Neural cell (in vitro differentiated cells): ENCODE measurements at regions not wholly inside any gene's neighbourhood (a gene's known extent, or its start where the extent isn't known, plus 50 kb on each side); places are given as distances from the start of the nearest gene placed in this dataset.

Source experiments
- H2AFZ ChIP-seq: fragments of 200-600, 300-800 bp; sonication (generic), shearing (Covaris generic); 2 replicates; pipeline ENCODE4 v1.6.0; 2014; ENCODE audit warnings: low read depth, mild to moderate bottlenecking, antibody characterized with exemption, low read length, moderate library complexity
- H3F3A ChIP-seq: fragments of 200-600 bp; shearing (Covaris generic); 2 replicates; pipeline ENCODE4 v1.6.1; 2016; ENCODE audit warnings: mild to moderate bottlenecking, moderate library complexity, mixed read lengths, antibody characterized with exemption, low read length; ENCODE audit not compliant: insufficient read depth, poor library complexity, severe bottlenecking
- H3K27ac ChIP-seq: fragments of 200-600, 300-800 bp; sonication (generic), shearing (Covaris generic); 2 replicates; pipeline ENCODE4 v1.5.1; 2014; ENCODE audit warnings: mild to moderate bottlenecking, low read length, moderate library complexity
- H3K27me3 ChIP-seq: fragments of 300-800, 200-600 bp; sonication (generic), shearing (Covaris generic); 2 replicates; pipeline ENCODE4 v1.6.0; 2014; ENCODE audit warnings: mild to moderate bottlenecking, low read depth, low read length, moderate library complexity; ENCODE audit not compliant: insufficient read depth
- H3K36me3 ChIP-seq: fragments of 300-800, 200-600 bp; sonication (generic), shearing (Covaris generic); 2 replicates; pipeline ENCODE4 v1.5.1; 2014; ENCODE audit warnings: mild to moderate bottlenecking, antibody characterized with exemption, low read length, moderate library complexity; ENCODE audit not compliant: insufficient read depth
- H3K4me2 ChIP-seq: fragments of 300-800, 200-600 bp; sonication (generic), shearing (Covaris generic); 2 replicates; pipeline ENCODE4 v1.6.0; 2014; ENCODE audit warnings: mild to moderate bottlenecking, low read length
- H3K4me3 ChIP-seq: fragments of 300-800, 200-600 bp; sonication (generic), shearing (Covaris generic); 2 replicates; pipeline ENCODE4 v1.5.1; 2014; ENCODE audit warnings: mild to moderate bottlenecking, low read length, moderate library complexity
- H3K79me2 ChIP-seq: fragments of 200-600 bp; shearing (Covaris generic); replicated peaks from 2 replicates; pipeline ENCODE4 v1.6.0; 2014; ENCODE audit warnings: mild to moderate bottlenecking, low read length, moderate library complexity; ENCODE audit not compliant: insufficient read depth
- H3K9ac ChIP-seq: fragments of 300-800, 200-600 bp; sonication (generic), shearing (Covaris generic); 2 replicates; pipeline ENCODE4 v1.6.1; 2016; ENCODE audit warnings: mild to moderate bottlenecking, low read length, mixed read lengths
- H3K9me2 ChIP-seq: fragments of 200-600 bp; shearing (Covaris generic); 2 replicates; pipeline ENCODE4 v1.6.1; 2016; ENCODE audit warnings: mild to moderate bottlenecking, low read length, mixed read lengths; ENCODE audit not compliant: insufficient read depth
- H3K9me3 ChIP-seq: fragments of 200-600, 300-800 bp; sonication (generic), shearing (Covaris generic); 2 replicates; pipeline ENCODE4 v1.6.1; 2016; ENCODE audit warnings: mild to moderate bottlenecking, mixed run types, low read length, moderate library complexity, mixed read lengths
- H4K20me1 ChIP-seq: fragments of 200-600 bp; shearing (Covaris generic); 2 replicates; pipeline ENCODE4 v1.6.1; 2016; ENCODE audit warnings: mild to moderate bottlenecking, mixed run types; ENCODE audit not compliant: insufficient read depth
- CTCF ChIP-seq: fragments of 450-650 bp; IDR thresholded peaks from 2 replicates; pipeline ENCODE4 v1.5.1; 2014; ENCODE audit warnings: antibody characterized with exemption, mild to moderate bottlenecking, moderate library complexity; ENCODE audit not compliant: poor library complexity, severe bottlenecking
- EP300 ChIP-seq: fragments of 450-650 bp; conservative IDR thresholded peaks from 2 replicates; pipeline ENCODE4 v1.6.1; 2014; ENCODE audit warnings: antibody characterized with exemption, mild to moderate bottlenecking, moderate library complexity; ENCODE audit not compliant: poor library complexity, severe bottlenecking
- EZH2 ChIP-seq: fragments of 200-600, 300-800 bp; shearing (Covaris generic), sonication (generic); IDR thresholded peaks from 2 replicates; pipeline ENCODE4 v1.6.1; 2014; ENCODE audit warnings: antibody characterized with exemption, low read length, borderline replicate concordance, mild to moderate bottlenecking; ENCODE audit not compliant: insufficient read depth, poor library complexity, severe bottlenecking
- MXI1 ChIP-seq: fragments of 450-650 bp; conservative IDR thresholded peaks from 2 replicates; pipeline ENCODE4 v1.6.1; 2014; ENCODE audit warnings: antibody characterized with exemption, mild to moderate bottlenecking; ENCODE audit not compliant: poor library complexity, severe bottlenecking
- POLR2AphosphoS5 ChIP-seq: IDR thresholded peaks from 2 replicates; pipeline ENCODE4 v1.6.1; 2012
- RAD21 ChIP-seq: fragments of 450-650 bp; conservative IDR thresholded peaks from 2 replicates; pipeline ENCODE4 v1.6.1; 2014; ENCODE audit warnings: antibody characterized with exemption, mild to moderate bottlenecking, moderate library complexity
- REST ChIP-seq: IDR thresholded peaks from 2 replicates; pipeline ENCODE4 v1.6.1; 2012; ENCODE audit warnings: borderline replicate concordance
- SMC3 ChIP-seq: fragments of 450-650 bp; conservative IDR thresholded peaks from 2 replicates; pipeline ENCODE4 v1.6.1; 2014; ENCODE audit warnings: antibody characterized with exemption, mild to moderate bottlenecking, moderate library complexity; ENCODE audit not compliant: poor library complexity
- TAF1 ChIP-seq: IDR thresholded peaks from 2 replicates; pipeline ENCODE4 v1.6.1; 2012; ENCODE audit warnings: low read depth

DNA sequence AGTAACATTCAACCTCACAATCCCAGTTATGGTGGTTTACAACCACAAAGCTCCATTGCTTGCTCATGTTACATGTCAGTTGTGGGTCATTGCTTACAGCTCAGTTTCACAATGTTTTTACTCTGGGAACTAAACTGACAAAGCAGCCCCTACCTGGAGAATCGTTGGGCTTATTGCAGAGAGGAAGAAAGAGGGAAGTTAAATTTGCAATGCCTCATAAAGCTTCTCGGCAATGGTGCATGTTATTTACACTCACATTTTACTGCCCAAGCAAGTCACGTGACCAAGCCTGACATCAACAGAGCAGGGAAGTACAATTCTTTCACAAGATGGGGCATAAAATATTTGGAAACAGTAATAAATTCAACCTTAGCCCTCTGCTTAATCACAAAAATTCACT is 441.6 kb downstream of the TDRD3 start:
- H3K36me3 ChIP-seq = no peaks in the 10 kb centered on the region
- no peaks in the 10 kb centered on the region for H3K9me3 ChIP-seq
- no peak for TF ChIP-seq EP300
- no peak for TF ChIP-seq RAD21
- no peak for TF ChIP-seq EZH2
- no peak for TF ChIP-seq MXI1
- no peak for TF ChIP-seq TAF1
- TF ChIP-seq CTCF = no peak
- no peak for TF ChIP-seq SMC3
- TF ChIP-seq POLR2AphosphoS5 = no peak
- TF ChIP-seq REST = no peak
- H3K9ac ChIP-seq = no peak overlapping the region
- no peaks in the 10 kb centered on the region for H3K27me3 ChIP-seq
- no peak overlapping the region for H2AFZ ChIP-seq
- H3F3A ChIP-seq = no peaks in the 10 kb centered on the region
- H4K20me1 ChIP-seq = no peaks in the 10 kb centered on the region
- no peaks in the 10 kb centered on the region for H3K79me2 ChIP-seq
- no peak overlapping the region for H3K4me3 ChIP-seq
- H3K27ac ChIP-seq = no peak overlapping the region
- H3K9me2 ChIP-seq = no peaks in the 10 kb centered on the region
- no peak overlapping the region for H3K4me2 ChIP-seq

DNA sequence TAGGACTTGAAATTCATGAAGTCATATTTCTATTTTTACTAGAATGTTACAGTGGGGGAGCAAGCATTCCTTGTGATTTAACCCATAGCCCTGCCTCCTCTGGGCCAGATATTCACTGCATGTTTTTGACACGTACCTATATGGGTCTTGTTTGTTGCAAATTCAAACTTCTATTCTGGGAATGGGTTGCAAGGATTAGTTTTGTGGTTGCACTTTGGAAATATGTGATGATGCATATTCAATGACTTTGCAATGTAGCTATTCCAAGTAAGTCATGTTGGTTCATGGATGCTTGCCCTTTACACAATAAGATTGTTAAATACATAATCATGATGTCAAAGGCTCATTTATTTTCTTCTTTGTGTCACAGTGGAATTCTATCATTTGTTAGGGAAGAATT is 440.8 kb downstream of the TDRD3 start:
- Histone ChIP-seq H3K9ac (no peak overlapping the region), H3K9me2 (no peaks in the 10 kb centered on the region), H3F3A (no peaks in the 10 kb centered on the region), H4K20me1 (no peaks in the 10 kb centered on the region), H3K27ac (no peak overlapping the region), H3K4me2 (no peak overlapping the region), H3K27me3 (no peaks in the 10 kb centered on the region), H3K9me3 (no peaks in the 10 kb centered on the region), H3K79me2 (no peaks in the 10 kb centered on the region), H2AFZ (no peak overlapping the region), H3K4me3 (no peak overlapping the region), H3K36me3 (no peaks in the 10 kb centered on the region)
- no peak for TF ChIP-seq SMC3
- no peak for TF ChIP-seq EP300
- TF ChIP-seq TAF1 = no peak
- no peak for TF ChIP-seq MXI1
- no peak for TF ChIP-seq RAD21
- no peak for TF ChIP-seq REST
- no peak for TF ChIP-seq CTCF
- no peak for TF ChIP-seq POLR2AphosphoS5
- no peak for TF ChIP-seq EZH2
